GM19351 (cell line): ENCODE measurements at regions not wholly inside any gene's neighbourhood (a gene's known extent, or its start where the extent isn't known, plus 50 kb on each side); places are given as distances from the start of the nearest gene placed in this dataset.

ENCODE experiments used
- ATAC-seq: cut with Tn5 transposase; IDR thresholded peaks from one replicate; pipeline ENCODE4 v1.9.1; 2021; ENCODE audit warnings: mild to moderate bottlenecking, moderate library complexity; ENCODE audit not compliant: unreplicated experiment

- ATAC-seq: no peak
Measured at GRCh38 chr5:153094333-153094732, 396.1 kb upstream of the GRIA1 start.

DNA sequence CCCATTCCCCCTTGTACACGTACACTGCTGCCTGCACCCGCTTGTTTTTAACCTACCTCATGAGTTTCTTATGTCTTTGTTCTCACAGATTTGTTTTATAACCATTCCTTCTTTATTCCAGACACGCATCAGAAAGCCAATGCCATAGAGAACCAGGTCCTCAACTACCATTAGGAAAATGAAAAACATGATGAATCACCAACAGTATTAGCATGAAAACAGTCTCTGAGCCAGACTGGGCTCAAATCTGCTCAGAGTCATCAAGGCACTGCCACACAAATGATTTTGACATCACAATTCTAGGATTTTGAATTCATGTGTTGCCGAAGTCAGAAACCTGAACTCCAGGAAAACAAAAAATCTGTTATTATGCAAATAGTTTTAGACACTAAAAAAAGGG lies 394.1 kb upstream of the GRIA1 start:
- no peak for ATAC-seq

GRCh38 chr5:153099328-153099727 lies 391.1 kb upstream of the GRIA1 start:
- no peak for ATAC-seq

GRCh38 chr5:153101235-153102180 lies 389.0 kb upstream of the GRIA1 start:
- no peak for ATAC-seq

GRCh38 chr5:153116916-153117315 lies 373.6 kb upstream of the GRIA1 start:
- no peak for ATAC-seq

DNA sequence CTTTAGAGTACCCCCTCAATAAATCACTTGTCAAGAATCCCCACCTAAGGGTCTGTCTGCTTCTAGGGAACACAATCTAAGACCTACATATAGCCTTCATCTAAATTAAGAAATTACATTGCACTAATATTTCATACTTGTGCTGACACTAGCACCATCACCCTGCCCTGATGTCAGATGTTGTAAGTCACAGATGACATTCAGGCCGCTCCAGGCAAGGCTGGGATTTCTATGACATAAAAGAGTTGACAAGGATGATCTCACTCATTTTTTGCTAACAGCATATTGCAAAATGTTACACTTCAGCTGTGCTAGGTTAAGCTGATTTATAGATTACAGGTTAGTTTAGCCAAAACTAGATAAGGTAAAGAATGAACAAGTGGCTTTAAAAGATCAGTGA lies 372.5 kb upstream of the GRIA1 start:
- no peak for ATAC-seq

DNA sequence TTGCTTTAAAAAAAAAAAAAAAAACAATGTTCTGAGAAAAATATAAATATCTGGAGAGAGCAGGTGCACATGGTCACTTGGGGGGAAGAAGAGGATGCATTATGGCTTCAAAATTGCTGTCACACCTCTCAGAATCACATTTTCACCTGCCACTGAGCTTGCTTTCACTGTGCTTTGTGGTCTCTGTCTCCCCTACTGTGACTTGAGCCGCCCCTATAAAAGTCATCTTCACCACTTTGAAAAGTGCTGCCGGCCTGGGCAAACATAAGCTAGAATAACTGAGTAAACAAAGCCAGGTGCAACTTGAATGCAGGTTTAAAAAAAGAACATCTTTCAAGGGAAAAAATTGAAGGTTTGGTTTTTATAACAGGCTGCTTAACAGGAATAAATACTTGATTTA lies 368.1 kb upstream of the GRIA1 start:
- no peak for ATAC-seq

DNA sequence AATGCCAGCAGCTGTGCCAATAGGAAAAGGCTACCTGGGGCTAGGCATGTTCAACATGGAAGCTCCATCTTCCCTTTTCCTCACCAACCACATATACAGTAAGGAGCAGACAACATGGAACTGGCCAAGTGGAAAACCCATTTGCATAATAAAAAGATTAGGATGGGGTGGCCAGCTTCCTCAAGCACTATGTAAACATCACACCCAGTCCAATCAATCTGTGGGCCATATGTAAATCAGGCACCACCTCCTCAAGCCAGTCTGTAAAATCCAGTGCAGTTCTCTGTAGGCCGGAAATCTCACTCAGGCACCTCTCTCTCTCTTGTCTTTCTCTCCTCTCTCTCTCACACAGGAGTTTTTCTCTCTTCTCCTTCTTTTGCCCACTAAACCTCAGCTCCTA lies 360.2 kb upstream of the GRIA1 start:
- ATAC-seq: no peak

GRCh38 chr5:153135411-153135810 lies 355.1 kb upstream of the GRIA1 start:
- no peak for ATAC-seq

GRCh38 chr5:153136910-153137614 lies 353.4 kb upstream of the GRIA1 start:
- no peak for ATAC-seq

DNA sequence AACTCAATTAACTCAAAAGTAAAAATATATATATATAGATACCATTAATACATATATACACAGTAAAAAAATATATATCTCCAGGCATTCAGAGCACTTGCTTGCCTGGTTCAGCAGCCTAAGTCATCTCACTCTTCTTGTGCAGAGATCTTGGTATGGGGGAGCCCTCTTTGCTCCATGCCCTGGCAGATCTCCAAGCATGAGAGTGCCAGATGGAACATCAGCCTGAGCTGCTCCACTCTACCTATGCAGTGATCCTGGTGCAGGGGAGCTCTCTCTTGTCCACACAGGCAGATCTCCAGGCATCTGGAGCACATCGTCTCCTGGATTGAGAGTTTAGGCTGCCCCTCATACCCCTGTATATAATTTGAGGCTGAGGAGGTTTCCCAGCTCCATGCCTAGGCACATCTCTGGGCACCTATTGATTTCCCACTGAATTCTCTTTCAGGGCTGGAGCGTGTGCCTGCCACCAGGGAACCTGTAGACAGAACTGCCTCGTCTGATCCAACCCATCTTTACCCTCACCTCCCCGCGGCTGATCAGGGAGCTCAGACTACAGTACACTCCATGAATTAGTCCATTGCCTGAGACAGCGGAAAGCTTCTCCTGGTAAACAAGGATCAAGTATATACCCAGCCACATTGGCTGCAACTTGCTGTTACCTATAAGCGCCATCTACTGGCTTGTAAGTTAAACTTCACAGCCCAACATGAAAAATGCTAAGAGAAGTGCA lies 342.4 kb upstream of the GRIA1 start:
- peak; percentile 87 for ATAC-seq

DNA sequence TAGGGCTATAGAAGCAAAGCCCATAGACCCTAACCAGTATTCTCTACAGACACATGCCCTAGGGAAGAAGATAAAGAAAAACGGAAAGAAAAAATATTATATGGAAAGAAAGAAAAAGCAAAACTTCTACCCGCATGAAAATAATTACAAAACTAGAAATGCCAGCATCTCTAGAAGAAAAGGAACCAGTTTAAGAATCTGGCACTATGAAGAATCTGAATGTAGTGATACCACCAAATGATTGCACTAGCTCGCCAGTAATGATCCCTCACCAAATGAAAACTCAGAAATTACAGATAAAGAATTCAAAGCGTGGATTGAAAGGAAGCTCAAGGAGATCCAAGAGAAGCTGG lies 341.9 kb upstream of the GRIA1 start:
- ATAC-seq: no peak

- ATAC-seq: no peak
Measured at GRCh38 chr5:153151558-153151957, 338.9 kb upstream of the GRIA1 start.

GRCh38 chr5:153153086-153153485 lies 337.4 kb upstream of the GRIA1 start:
- no peak for ATAC-seq

DNA sequence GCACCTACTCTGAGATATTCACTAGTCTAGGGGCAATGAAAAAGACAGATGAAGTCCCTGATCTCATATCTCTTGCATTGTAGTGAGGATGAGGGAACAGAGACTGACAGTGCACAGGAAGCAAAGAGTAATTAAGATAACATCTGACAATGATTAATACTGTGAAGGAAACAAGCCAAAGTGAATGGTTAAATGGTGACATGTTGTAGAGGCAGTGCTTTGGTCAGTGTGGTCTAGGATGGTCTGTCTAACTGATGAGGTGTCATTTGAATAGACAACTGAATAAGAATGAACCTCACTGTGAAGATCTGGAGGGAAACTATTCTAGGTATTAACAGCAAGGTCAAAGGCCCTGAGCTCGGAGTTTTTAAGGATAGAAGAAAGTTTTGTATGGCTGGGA lies 333.3 kb upstream of the GRIA1 start:
- ATAC-seq: no peak

DNA sequence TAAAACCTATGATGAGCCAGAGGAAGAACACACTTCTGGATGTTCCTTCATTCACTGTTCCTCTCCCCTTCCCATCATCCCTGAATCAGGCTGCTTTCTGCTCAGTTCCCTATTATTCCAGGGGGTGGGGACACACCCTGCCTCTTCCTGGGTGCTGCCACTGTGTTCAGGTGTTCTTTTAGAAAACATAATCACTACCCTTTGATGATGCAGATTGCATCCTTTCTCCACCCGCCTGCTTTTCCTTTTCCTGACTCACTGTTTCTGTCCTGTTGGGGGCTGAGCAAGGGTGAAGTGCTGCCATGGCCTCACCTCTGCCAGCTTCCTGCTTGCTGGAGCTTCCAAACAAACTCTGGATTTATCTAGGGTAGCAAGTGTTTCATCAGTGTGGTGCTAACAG lies 331.9 kb upstream of the GRIA1 start:
- no peak for ATAC-seq

DNA sequence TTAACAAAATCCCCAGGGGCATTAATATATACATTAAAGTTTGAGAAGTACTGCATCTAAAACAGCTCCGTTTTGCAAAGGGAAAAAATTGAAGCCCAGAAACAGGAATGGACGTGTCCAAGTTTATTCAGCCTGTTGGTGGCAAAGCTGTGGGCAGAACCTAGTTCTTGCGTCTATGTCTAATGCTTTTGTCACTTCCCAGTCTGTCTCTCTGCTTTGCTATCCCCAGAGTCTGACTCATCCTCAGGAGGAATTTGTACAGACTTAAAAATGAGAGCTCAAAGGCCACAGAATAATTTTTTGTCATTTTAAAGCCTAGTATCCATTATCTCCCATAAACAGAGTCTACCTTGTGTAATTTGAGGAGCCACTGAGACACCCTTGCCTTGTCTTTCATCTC lies 330.9 kb upstream of the GRIA1 start:
- ATAC-seq: no peak

- no peak for ATAC-seq
Measured at GRCh38 chr5:153168241-153168640, 322.2 kb upstream of the GRIA1 start.

GRCh38 chr5:153187503-153187902 lies 303.0 kb upstream of the GRIA1 start:
- ATAC-seq: no peak

GRCh38 chr5:153206361-153206760 lies 284.1 kb upstream of the GRIA1 start:
- ATAC-seq: no peak

GRCh38 chr5:153209016-153209415 lies 281.5 kb upstream of the GRIA1 start:
- ATAC-seq: no peak

DNA sequence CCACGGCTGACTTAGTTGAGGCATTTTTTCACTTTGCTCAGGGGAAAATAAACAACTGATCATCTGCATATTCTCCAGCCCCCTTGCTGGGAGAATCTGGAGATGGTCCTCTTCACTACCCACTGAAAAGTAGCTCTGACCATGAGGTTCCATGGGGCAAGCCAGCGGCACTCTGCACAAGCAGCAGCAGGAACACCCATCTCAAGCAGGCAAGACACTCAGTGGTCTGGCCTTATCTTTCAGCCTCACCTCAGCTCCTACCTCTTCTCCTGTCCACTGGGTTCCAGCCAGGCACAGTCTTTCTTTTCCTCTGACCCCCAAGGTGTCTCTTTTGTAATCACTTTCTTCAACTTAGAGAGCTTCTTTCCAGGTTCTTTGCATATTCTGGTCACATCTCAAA lies 280.8 kb upstream of the GRIA1 start:
- ATAC-seq: no peak
